GM19328 (cell line): ENCODE measurements at regions not wholly inside any gene's neighbourhood (a gene's known extent, or its start where the extent isn't known, plus 50 kb on each side); places are given as distances from the start of the nearest gene placed in this dataset.
A peak's percentile ranks its signal among the peaks of the same experiment; 100 is the strongest.

ENCODE experiments used
- ATAC-seq: cut with Tn5 transposase; IDR thresholded peaks from one replicate; pipeline ENCODE4 v1.9.1; 2021; ENCODE audit warnings: mild to moderate bottlenecking, moderate library complexity; ENCODE audit not compliant: unreplicated experiment

DNA sequence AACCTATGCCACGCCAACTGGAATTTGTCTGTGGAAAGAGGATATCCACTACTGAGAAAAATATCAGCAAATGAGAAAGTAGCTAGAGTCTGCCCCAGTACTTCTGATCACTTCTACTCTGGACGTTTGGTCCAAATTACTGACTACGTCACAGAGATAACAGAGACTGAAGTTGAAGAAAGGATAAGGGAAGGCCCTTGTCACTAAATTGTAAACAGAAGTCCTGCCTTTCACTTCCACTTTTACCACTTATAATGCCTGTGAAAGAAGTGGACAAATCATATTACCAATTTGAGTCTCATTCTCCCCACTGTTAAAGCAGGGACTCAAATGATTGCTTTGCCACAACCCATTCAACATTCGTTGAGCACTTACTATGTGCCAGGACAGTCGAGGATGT lies 173.9 kb upstream of the ERBB4 start:
- ATAC-seq, result no peak

DNA sequence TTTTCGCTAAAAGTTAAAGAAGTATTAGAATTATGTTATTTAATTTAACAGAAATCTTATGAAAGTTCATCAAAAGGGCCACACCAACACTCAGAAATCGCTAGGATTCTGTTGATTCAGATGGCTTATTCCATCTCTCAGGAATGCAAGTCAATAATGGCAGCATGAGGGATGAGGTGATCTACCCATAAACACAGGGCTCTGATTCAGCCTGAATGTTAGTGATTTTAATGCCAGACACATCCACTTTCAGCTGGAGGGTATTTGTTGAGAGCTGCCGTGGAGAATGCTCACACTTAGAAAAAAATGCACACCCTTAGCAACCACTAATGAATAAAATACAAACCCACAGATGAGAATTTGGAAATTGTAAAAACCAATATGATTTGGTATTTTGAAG lies 173.3 kb upstream of the ERBB4 start:
- no peak for ATAC-seq

DNA sequence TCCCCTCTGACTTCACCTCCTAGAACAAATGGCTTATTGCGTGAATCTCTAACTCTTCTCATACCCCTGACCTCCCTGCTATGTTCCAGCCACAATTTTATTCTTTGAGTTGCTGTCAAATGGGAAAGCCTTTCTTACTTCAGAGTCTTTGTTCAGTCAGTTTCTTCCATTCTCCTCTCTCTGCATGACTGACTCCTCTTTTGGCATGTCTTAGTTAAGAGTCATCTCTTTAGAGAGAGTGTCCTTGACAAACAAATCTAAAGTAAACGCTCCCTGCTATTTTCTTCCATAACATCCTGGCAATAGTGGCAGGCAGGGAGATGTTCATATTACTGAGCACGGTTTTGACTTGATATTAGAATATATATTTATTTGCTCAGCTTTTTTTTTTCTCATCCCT lies 170.7 kb upstream of the ERBB4 start:
- ATAC-seq, result no peak

DNA sequence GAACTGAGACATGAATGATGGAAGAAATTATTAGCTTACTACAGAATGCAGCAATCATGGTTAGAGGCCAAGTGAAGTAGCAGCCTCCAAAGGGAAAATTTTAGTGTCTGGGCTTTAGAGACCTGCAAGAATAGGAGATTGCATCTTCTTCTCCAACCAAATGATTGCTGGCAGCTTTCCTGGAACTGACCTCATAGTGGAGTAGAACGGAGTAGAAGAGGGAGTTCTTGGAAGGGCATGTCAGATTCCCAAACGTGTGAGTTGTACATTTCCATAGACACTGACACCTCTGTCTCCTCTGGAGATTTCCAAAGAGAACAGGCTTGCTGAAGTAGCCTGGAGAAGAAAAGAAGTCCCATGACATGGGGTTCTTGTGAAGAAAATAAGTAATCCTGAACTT lies 169.8 kb upstream of the ERBB4 start:
- no peak for ATAC-seq

DNA sequence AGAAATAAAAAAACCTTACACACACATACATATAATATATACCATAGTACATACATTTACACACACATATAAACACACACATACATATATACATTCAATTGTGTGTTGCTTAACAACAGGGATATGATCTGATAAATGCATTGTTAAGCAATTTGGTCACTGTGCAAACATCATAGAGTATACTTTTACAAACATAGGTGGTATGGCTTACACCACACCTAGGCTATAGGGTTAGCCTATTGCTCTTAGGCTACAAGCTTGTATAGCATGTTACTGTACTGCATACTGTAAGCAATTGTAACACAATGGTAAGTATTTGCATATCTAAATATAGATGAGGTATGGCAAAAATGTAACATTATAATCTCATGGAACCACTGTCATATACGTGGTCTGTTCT lies 156.8 kb upstream of the ERBB4 start:
- no peak for ATAC-seq

DNA sequence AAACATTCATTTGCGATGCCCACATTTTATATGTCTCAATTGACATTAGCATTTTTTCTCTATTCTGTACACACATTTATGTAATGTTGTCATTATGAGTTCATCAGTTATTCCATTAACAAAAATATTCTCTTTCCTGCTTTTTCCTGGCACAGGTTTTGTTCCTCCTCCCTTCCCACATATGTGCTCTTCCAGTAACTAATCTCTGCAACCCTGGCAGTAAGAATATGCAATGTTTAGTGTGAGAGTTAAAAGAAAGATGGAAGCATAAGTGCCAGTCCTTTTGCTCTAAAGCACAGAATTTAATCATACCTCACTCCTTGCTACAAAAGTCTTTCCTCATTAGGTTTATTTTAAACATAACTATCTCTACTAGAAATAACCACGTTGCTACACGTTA lies 155.8 kb upstream of the ERBB4 start:
- no peak for ATAC-seq

DNA sequence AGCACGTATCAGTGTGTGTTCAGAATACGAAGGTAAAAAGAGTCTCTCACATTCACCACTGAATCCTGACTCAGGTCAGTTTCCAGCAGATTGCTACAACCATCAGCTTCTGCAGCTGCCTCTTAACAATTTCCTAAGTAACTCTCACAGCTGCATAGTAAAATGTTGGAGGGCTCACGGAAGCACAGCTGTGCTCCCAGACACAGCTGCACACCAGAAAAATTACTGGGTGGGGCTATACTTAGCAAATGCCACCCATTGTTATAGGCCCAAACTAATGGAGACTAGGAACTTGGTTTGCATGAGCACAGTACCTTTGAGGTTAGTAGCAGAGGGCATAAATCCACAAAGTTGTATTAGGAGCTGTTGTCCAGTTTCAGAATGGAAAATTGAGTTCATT lies 153.9 kb upstream of the ERBB4 start:
- ATAC-seq, result no peak

DNA sequence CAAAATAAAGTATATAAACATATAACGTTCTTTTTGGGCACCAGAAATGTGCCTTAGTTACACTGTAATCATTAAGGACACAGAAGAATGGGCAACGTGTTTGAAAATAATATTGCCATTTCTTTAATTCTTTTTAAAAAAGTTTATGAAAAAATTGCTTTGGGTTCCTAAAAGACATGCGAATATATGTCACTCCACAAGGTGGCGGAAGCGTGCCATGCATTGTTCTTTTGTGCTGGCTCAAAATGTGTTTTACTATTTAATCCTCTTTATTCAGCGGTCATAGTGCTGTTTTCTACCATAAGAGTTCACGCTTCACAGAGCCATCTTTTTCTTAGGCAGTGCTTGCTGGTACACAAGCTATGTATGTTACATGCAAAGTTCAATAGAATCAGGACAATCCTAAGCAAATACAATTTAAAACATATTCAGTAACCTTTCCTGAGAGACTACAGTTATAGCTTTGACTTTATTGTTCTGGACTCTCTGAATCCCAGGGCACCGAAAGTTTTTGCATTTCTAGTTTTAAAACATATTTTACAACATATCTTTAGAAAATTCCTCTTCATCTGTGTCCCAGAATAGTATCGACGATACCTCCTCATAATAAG lies 147.8 kb upstream of the ERBB4 start:
- ATAC-seq, result peak; percentile 52

DNA sequence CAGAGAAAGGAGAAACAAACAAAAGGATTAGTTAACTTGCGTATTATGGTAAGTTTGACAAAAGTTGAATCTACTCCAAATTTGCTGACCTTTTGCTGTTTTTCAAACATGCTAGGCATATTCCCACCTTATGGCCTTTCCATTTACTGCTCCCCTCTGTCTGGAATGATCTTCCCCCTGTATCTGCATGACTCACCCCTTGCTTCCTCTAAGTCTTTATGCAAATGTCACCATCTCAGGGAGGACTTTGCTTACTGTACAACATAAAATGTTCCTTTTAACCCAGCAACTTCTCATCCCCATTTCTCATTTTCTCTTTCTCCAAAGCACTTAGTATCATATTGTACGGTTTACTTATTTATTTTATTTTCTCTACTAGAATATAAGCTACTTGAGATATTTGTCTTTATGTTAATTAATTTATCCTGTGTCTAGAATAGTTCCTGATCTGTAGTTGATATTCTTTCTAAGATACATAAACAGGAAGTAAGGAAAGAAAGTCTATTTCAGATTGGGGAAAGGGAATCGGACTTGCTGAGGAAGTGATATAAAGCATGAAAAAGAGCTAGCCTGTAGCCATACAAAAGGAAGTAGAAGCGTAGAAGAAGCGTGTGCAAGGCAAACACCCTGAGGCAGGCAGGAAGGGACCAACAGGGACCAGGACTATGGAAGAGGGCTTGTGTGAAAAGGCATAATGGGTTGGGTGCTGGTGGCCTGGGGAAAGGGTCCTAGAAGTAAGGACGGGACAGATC lies 144.9 kb upstream of the ERBB4 start:
- ATAC-seq, result no peak

DNA sequence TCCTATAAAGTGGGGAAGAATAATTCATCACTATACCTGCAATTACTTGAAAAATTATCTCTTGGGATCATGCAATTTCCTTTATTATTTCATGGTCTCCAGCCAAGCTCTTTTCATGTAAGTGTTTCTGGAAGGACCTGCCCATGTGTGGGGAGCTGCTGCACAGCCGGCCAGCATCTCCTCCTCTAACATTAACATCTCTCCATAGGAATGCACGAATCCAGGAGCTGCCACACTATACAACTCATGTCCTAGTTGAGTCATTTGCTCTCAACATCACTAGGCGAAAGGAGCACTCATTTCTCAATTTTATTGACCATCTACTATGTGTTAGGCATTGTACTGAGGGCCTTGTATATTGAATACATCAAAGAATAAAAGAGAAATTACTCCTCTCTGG lies 144.3 kb upstream of the ERBB4 start:
- ATAC-seq, result no peak

DNA sequence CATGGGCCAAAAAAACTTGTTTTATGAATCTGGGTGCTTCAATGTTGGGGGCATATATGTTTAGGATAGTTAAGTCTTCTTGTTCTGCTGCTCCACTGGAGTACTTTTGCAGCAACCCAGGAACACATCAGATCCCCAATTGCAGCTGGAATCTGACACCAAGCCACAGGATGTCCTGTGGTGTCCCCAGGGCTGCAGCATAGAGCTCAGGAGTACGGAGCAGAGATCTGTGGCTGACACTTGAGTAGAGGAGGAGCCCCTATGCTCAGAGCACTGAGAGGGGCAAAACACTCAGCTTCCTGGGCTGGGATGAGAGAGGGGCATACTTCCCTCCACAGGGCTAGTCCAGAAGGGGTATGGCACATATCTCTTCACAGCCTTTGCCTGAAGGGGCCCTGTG lies 138.9 kb upstream of the ERBB4 start:
- no peak for ATAC-seq

DNA sequence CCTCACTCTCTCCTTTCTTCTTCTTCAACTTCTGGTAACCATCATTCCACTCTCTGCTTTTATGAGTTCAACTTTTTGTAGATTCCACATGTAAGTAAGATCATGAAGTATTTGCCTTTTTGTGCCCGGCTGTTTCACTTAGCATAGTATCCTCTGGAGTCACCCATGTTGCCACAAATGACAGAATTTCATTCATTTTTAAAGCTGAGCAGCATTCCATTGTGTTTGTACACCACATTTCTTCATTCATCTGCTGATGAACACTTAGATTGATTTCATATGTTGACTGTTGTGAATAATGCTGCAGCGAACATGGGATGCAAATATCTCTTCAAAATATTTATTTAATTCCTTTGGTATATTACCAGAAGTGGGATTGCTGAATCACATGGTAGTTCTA lies 133.6 kb upstream of the ERBB4 start:
- no peak for ATAC-seq

DNA sequence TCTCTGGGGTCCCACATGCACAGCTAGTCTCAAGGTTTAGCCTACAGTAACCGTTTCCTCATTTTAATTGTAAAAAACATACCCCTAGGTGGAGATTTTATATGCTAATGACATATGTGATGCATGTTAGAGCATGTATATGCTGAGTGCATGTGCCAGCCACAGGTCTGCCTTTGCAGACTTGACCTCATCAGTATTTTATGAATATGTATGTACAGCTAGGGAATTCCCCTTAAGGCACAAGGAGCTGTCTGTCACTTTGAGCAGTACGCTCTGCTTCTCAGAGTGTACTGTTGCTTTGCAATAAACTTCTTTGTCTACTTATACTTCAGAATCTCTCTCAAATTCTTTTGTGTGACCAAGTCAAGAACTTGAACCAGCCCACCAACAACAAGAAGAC lies 131.2 kb upstream of the ERBB4 start:
- no peak for ATAC-seq

DNA sequence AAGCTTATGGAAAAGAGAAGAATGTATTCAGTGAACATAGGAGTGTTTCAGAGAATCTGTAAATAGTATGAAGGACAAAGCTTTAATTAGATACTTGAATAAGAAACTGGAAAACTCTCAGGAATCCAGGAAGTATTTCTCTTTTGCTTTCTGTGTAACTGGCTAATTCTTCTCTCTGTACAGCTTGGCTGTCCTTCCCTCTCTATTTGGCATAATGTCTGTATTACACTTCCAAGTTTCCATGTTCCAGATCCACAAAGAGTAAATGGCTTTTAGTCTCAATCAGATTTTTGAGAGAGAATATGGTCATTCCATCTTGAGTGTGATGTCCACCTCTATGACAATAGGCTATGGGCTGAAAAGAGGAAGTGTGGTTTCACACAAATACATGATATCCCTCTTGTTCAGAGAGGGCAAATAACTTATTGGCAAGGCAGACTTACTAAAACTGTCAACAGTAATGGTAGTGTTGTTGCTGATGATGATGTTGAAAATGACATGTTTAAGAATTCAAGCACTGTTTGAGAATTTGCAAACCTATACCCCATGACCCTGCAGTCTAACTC lies 129.2 kb upstream of the ERBB4 start:
- ATAC-seq, result no peak

DNA sequence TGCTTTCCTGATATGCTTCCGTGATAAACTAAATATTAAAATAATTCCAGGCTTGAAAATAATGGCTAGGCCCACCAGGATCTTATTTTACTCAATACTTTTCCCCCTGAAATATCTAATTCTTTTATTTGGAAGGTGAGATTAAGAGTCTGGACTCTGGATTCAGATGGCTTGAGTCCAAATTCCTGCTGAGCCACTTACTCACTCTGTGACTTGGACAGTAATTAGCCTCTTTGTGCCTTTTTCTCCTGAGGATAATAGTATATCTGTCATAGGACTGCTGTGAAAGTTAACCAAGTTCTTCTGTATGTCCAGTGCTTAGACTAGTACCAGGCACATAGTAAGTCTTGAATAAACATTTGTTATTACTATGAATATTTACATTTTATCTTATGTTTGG lies 127.3 kb upstream of the ERBB4 start:
- no peak for ATAC-seq

DNA sequence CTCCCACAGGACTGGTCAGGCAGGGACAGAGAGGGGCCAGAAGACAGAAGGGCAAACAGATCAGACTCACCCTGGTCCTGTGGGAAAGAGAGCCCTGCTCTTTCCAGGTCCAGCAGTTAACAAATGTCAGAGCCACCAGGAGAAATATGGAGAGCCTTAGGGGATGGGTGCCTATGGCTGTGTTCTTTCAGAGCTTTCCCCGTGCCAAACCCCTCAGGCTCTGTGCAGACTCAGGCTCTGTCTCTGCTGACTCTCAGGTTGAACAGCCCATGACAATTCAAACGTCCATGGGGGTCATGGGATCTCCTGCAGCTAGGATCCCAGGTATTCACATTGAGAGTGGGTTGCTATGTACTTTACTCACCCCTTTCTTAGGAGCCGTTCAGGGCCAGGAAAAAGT lies 120.8 kb upstream of the ERBB4 start:
- ATAC-seq, result no peak

DNA sequence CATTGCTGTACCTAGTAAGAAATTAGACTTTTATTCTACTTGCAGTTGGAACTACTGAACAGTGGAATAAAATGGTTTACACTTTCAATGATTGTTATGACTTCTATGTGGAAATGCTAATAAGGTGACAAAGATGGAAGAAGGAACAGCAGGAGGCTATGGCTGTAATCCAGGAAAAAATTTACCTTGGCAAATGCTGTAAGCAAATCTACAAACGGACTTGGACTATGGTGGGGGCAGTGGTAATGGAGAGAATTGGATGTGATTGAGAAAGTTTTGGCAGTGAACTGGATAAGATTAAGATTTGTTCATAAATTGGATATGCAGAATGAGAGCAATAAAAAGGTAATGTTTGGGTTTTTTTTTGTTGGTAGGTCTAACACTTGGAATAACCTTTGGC lies 111.0 kb upstream of the ERBB4 start:
- no peak for ATAC-seq

DNA sequence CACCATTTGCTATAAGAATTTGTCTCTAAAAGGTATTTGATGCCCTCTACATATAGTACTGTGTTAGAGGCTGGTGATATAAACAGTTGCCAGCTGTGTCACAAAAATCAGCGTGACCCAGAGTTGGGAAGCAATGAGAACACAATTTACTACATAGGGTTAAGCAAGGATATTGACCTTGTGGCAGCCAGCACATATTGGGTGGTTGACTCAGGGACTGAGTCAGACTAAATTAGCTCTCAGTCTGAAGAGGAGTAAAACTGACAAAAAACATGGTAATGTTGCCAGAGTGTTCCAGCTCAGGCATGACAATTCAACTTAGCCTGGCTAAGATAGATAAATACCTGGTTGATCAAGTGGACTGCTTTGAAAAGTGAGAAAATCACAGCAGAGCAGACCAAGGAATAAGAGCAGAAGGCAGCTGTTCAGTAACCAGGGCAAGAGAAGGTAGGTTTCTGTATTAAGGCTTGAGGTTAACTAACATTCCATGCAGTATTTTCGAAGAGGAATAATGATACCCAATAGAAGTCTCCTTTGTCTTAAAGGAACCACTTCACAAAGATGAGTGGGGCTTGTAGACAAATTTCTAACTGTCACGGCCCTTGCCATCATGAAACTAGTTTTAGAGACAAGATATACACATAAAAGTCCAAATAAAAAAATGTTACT lies 108.2 kb upstream of the ERBB4 start:
- no peak for ATAC-seq

DNA sequence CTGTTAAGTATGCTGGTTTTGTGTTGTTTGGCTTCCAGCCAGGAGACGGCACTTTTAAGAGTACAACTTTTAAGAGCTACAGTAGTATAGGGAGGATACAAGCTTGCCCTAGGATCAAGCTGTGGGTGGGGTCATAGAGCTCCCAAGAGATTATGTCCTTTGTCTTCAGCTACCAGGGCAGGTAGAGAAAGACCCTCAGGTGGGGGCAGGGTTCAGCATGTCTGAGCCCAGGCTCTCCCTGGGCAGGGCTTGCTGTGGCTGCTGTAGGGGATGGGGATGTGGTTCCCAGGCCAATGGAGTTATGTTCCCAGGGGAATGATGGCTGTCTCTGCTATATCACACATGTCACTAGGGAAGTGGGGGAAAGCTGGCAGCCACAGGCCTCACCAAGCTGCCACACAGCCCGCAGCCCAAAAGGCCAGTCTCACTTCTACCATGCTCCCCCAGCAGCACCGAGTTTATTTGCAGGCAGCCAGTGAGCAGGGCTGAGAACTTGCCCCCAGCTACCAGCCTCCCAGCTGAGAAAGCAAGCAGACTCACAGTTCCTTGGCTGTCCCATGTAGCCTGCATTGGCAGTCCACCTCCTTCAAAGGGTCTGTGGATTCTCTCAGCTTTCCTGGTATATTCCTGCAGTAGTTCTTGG lies 105.7 kb upstream of the ERBB4 start:
- no peak for ATAC-seq

DNA sequence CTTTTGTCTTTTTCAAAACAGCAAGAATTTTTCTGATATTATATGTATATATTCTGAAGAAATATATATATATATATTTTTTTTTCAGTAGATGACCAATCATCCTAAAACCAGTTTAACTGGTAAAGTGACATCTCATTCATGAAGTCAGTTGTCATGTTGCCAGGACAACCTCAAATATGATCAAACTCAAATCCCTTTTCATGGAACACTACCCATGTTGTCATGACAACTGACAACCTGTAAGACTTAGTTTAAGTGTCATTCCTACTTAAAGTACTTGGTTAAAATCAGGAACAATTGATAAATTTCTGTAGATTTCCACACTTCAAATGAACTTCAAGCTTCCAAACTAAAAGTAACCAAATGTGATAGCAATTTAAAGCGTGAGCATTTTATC lies 101.8 kb upstream of the ERBB4 start:
- no peak for ATAC-seq

DNA sequence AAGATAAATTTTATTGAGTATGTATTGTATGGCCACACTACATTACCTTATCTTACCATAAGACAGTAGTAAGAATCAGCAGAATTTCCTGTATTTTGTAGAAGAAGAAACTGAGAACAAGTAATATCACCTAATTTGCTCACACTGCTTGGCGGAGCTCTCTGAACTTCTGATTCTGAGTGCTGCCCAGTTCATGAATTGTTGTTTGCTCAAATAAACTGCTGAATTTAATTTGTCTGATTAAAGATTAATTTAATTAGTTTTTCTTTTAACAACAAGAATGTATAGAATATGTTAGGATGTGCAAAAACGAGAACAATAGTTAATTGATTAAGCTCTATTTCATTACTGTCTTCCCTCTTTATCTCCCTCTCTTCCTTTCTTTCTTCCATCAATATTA lies 100.1 kb upstream of the ERBB4 start:
- no peak for ATAC-seq

DNA sequence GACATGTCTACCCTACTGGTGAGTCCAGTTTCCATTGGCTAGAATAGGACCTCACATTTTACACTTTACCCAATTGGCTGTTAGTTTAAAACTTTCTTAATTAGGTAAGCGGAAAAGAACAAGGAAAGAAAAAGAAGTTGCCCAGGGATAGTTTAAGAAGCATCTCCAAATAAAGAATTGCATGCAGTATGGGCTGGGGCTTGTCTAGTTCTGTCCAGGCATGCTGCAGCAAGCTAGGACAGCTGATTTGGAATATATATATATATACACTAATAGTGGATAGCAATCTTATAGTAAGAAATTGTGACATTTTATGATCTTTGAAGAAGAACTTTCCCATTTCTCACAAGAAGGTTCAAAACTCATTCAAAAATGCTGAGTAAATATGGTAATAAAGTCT lies 90.0 kb upstream of the ERBB4 start:
- ATAC-seq, result no peak
